ENCODE measurements at regions not wholly inside any gene's neighbourhood (a gene's known extent, or its start where the extent isn't known, plus 50 kb on each side); places are given as distances from the start of the nearest gene placed in this dataset.
A peak's percentile ranks its signal among the peaks of the same experiment; 100 is the strongest.

GRCh38 chr4:85222561-85222960, 252.4 kb upstream of the ARHGAP24 start:
- no peaks in the 10 kb centered on the region for H3K36me3 ChIP-seq (ENCODE audit: control insufficient read depth, insufficient read depth, low read length)
- H3K4me3 ChIP-seq (ENCODE audit: low read depth, low read length) = no peak overlapping the region
- FAIRE-seq = no peak
- peaks cover 2% of the 10 kb centered on the region for H3K27me3 ChIP-seq (ENCODE audit: control insufficient read depth, insufficient read depth, low read length)
- peak; percentile 51 for DNase-seq (ENCODE audit: low read depth)
- TF ChIP-seq CTCF (IDR thresholded peaks at IDR 0.05; ENCODE audit: insufficient read depth, low read length, severe bottlenecking) = no peak

GRCh38 chr4:85228264-85228663, 246.7 kb upstream of the ARHGAP24 start:
- no peak for TF ChIP-seq CTCF (IDR thresholded peaks at IDR 0.05; ENCODE audit: insufficient read depth, low read length, severe bottlenecking)
- FAIRE-seq = no peak
- DNase-seq (ENCODE audit: low read depth) = no peak
- Histone ChIP-seq H3K27me3 (ENCODE audit: control insufficient read depth, insufficient read depth, low read length) (no peaks in the 10 kb centered on the region), H3K36me3 (ENCODE audit: control insufficient read depth, insufficient read depth, low read length) (no peaks in the 10 kb centered on the region), H3K4me3 (ENCODE audit: low read depth, low read length) (no peak overlapping the region)

GRCh38 chr4:85233516-85233915, 241.4 kb upstream of the ARHGAP24 start:
- DNase-seq (ENCODE audit: low read depth) (no peak), FAIRE-seq (no peak)
- no peak for TF ChIP-seq CTCF (IDR thresholded peaks at IDR 0.05; ENCODE audit: insufficient read depth, low read length, severe bottlenecking)
- H3K4me3 ChIP-seq (ENCODE audit: low read depth, low read length) = no peak overlapping the region
- no peaks in the 10 kb centered on the region for H3K36me3 ChIP-seq (ENCODE audit: control insufficient read depth, insufficient read depth, low read length)
- no peaks in the 10 kb centered on the region for H3K27me3 ChIP-seq (ENCODE audit: control insufficient read depth, insufficient read depth, low read length)

GRCh38 chr4:85243857-85244256, 231.1 kb upstream of the ARHGAP24 start:
- peaks cover 1% of the 10 kb centered on the region for H3K27me3 ChIP-seq (ENCODE audit: control insufficient read depth, insufficient read depth, low read length)
- DNase-seq (ENCODE audit: low read depth) (peak; percentile 17), FAIRE-seq (no peak)
- no peaks in the 10 kb centered on the region for H3K36me3 ChIP-seq (ENCODE audit: control insufficient read depth, insufficient read depth, low read length)
- TF ChIP-seq CTCF (IDR thresholded peaks at IDR 0.05; ENCODE audit: insufficient read depth, low read length, severe bottlenecking) = peak; percentile 28
- H3K4me3 ChIP-seq (ENCODE audit: low read depth, low read length) = no peak overlapping the region

GRCh38 chr4:85244638-85245037, 230.3 kb upstream of the ARHGAP24 start:
- no peak for TF ChIP-seq CTCF (IDR thresholded peaks at IDR 0.05; ENCODE audit: insufficient read depth, low read length, severe bottlenecking)
- no peaks in the 10 kb centered on the region for H3K36me3 ChIP-seq (ENCODE audit: control insufficient read depth, insufficient read depth, low read length)
- FAIRE-seq (no peak), DNase-seq (ENCODE audit: low read depth) (no peak)
- H3K4me3 ChIP-seq (ENCODE audit: low read depth, low read length) = no peak overlapping the region
- peaks cover 1% of the 10 kb centered on the region for H3K27me3 ChIP-seq (ENCODE audit: control insufficient read depth, insufficient read depth, low read length)

GRCh38 chr4:85246055-85246454, 228.9 kb upstream of the ARHGAP24 start:
- FAIRE-seq (no peak), DNase-seq (ENCODE audit: low read depth) (no peak)
- Histone ChIP-seq H3K36me3 (ENCODE audit: control insufficient read depth, insufficient read depth, low read length) (no peaks in the 10 kb centered on the region), H3K27me3 (ENCODE audit: control insufficient read depth, insufficient read depth, low read length) (peaks cover 1% of the 10 kb centered on the region), H3K4me3 (ENCODE audit: low read depth, low read length) (no peak overlapping the region)
- TF ChIP-seq CTCF (IDR thresholded peaks at IDR 0.05; ENCODE audit: insufficient read depth, low read length, severe bottlenecking) = no peak

Measured in bronchial epithelial cell (primary cell).